Astrocyte (in vitro differentiated cells and primary cell): ENCODE measurements at regions not wholly inside any gene's neighbourhood (a gene's known extent, or its start where the extent isn't known, plus 50 kb on each side); places are given as distances from the start of the nearest gene placed in this dataset.
"Not testable (repeated sequence)": the region's sequence is repeated elsewhere in the genome, so short reads cannot be mapped to it uniquely, and the experiment has no call there.

Experiments used
- DNase-seq: peaks from one replicate; pipeline ENCODE4 v3.0.0-alpha.2; 2010; ENCODE audit warnings: low read depth
- FAIRE-seq: peaks from 2 replicates; lab custom pipeline; 2011; peaks lifted over from hg19 to GRCh38; lab: Jason Lieb, UNC
- H2AFZ ChIP-seq: 2 replicates; pipeline ENCODE4 v1.6.0; 2012; ENCODE audit warnings: low read depth, low read length, inconsistent platforms
- H3K27ac ChIP-seq: 2 replicates; pipeline ENCODE4 v1.5.1; 2011; ENCODE audit warnings: low read depth, low read length, inconsistent platforms
- H3K27me3 ChIP-seq: 2 replicates; pipeline ENCODE4 v1.6.0; 2011; ENCODE audit warnings: low read length, inconsistent platforms; ENCODE audit not compliant: insufficient read depth
- H3K36me3 ChIP-seq: 2 replicates; pipeline ENCODE4 v1.5.1; 2011; ENCODE audit warnings: low read length, inconsistent platforms; ENCODE audit not compliant: insufficient read depth
- H3K4me1 ChIP-seq: 2 replicates; pipeline ENCODE4 v1.5.1; 2011; ENCODE audit warnings: low read length, inconsistent platforms; ENCODE audit not compliant: insufficient read depth
- H3K4me2 ChIP-seq: 2 replicates; pipeline ENCODE4 v1.6.0; 2012; ENCODE audit warnings: low read length, inconsistent platforms
- H3K4me3 ChIP-seq: 2 replicates; pipeline ENCODE4 v1.5.1; 2011; ENCODE audit warnings: low read depth, mild to moderate bottlenecking, low read length, inconsistent platforms; ENCODE audit not compliant: insufficient read depth
- H3K79me2 ChIP-seq: 2 replicates; pipeline ENCODE4 v1.6.0; 2012; ENCODE audit warnings: mild to moderate bottlenecking, low read length, inconsistent platforms; ENCODE audit not compliant: insufficient read depth
- H3K9ac ChIP-seq: 2 replicates; pipeline ENCODE4 v1.6.0; 2012; ENCODE audit warnings: mild to moderate bottlenecking, low read length, inconsistent platforms
- H3K9me3 ChIP-seq: 2 replicates; pipeline ENCODE4 v1.5.1; 2012; ENCODE audit warnings: low read depth, mild to moderate bottlenecking, low read length, inconsistent platforms; ENCODE audit not compliant: insufficient read depth
- H4K20me1 ChIP-seq: 2 replicates; pipeline ENCODE4 v1.6.0; 2012; ENCODE audit warnings: low read length, inconsistent platforms; ENCODE audit not compliant: insufficient read depth
- H3K27ac Mint-ChIP-seq: one replicate; pipeline ENCODE4 v1.8.0; 2021; ENCODE audit warnings: mild to moderate bottlenecking, mixed read lengths; ENCODE audit not compliant: unreplicated experiment
- H3K27me3 Mint-ChIP-seq: one replicate; pipeline ENCODE4 v1.8.0; 2021; ENCODE audit warnings: low read depth, mixed read lengths; ENCODE audit not compliant: unreplicated experiment
- H3K36me3 Mint-ChIP-seq: one replicate; pipeline ENCODE4 v1.8.0; 2021; ENCODE audit warnings: low read depth, mixed read lengths; ENCODE audit not compliant: unreplicated experiment
- H3K4me1 Mint-ChIP-seq: one replicate; pipeline ENCODE4 v1.8.0; 2021; ENCODE audit warnings: low read depth, mixed read lengths; ENCODE audit not compliant: unreplicated experiment
- H3K4me3 Mint-ChIP-seq: one replicate; pipeline ENCODE4 v1.8.0; 2021; ENCODE audit warnings: mild to moderate bottlenecking, moderate library complexity, mixed read lengths; ENCODE audit not compliant: unreplicated experiment
- H3K9me3 Mint-ChIP-seq: one replicate; pipeline ENCODE4 v1.8.0; 2021; ENCODE audit warnings: mild to moderate bottlenecking, mixed read lengths; ENCODE audit not compliant: unreplicated experiment
- CTCF ChIP-seq: IDR thresholded peaks from 2 replicates; pipeline ENCODE4 v1.5.1; 2011; ENCODE audit warnings: low read depth, mild to moderate bottlenecking, inconsistent platforms, low read length, moderate library complexity; ENCODE audit not compliant: insufficient read depth
- EZH2 ChIP-seq: IDR thresholded peaks from 2 replicates; pipeline ENCODE4 v1.6.1; 2012; ENCODE audit warnings: mild to moderate bottlenecking, low read length, inconsistent platforms; ENCODE audit not compliant: insufficient read depth

GRCh38 chr12:34229033-34229432 lies 206.7 kb downstream of the ALG10 start:
- H3K9me3 ChIP-seq, H3K27me3 ChIP-seq, H3K4me3 Mint-ChIP-seq, H3K4me1 ChIP-seq, DNase-seq, H3K27ac ChIP-seq, H4K20me1 ChIP-seq, H3K27me3 Mint-ChIP-seq, H3K79me2 ChIP-seq, H3K27ac Mint-ChIP-seq, H3K4me1 Mint-ChIP-seq, H3K9me3 Mint-ChIP-seq, H3K36me3 ChIP-seq, H2AFZ ChIP-seq, H3K36me3 Mint-ChIP-seq, H3K9ac ChIP-seq, H3K4me2 ChIP-seq, FAIRE-seq, H3K4me3 ChIP-seq: not testable (repeated sequence)

- Mint-ChIP-seq H3K27ac (no peak overlapping the region), H3K36me3 (no peaks in the 10 kb centered on the region), H3K27me3 (no peaks in the 10 kb centered on the region), H3K4me3 (no peak overlapping the region), H3K9me3 (peaks cover 8% of the 10 kb centered on the region), H3K4me1 (no peaks in the 10 kb centered on the region)
- DNase-seq (no peak), FAIRE-seq (no peak)
- H3K9ac ChIP-seq = no peak overlapping the region
- no peaks in the 10 kb centered on the region for H3K27me3 ChIP-seq
- H3K27ac ChIP-seq = no peak overlapping the region
- H2AFZ ChIP-seq = no peak overlapping the region
- H3K79me2 ChIP-seq = no peaks in the 10 kb centered on the region
- no peak overlapping the region for H3K4me3 ChIP-seq
- no peak for TF ChIP-seq CTCF
- TF ChIP-seq EZH2 = no peak
- H3K4me1 ChIP-seq = no peaks in the 10 kb centered on the region
- no peaks in the 10 kb centered on the region for H4K20me1 ChIP-seq
- no peaks in the 10 kb centered on the region for H3K36me3 ChIP-seq
- H3K4me2 ChIP-seq = no peak overlapping the region
- H3K9me3 ChIP-seq = peaks cover 5% of the 10 kb centered on the region
Observed at GRCh38 chr12:34233618-34234017, 211.3 kb downstream of the ALG10 start.

GRCh38 chr12:34236073-34236472 lies 213.8 kb downstream of the ALG10 start:
- Mint-ChIP-seq H3K4me3 (no peak overlapping the region), H3K36me3 (no peaks in the 10 kb centered on the region), H3K9me3 (peaks cover 12% of the 10 kb centered on the region), H3K27me3 (no peaks in the 10 kb centered on the region), H3K27ac (no peak overlapping the region), H3K4me1 (no peaks in the 10 kb centered on the region)
- Histone ChIP-seq H3K4me3 (no peak overlapping the region), H3K27ac (no peak overlapping the region), H2AFZ (no peak overlapping the region), H3K79me2 (no peaks in the 10 kb centered on the region), H3K4me2 (no peak overlapping the region), H3K27me3 (no peaks in the 10 kb centered on the region), H3K4me1 (no peaks in the 10 kb centered on the region), H4K20me1 (no peaks in the 10 kb centered on the region), H3K36me3 (no peaks in the 10 kb centered on the region), H3K9me3 (peaks cover 5% of the 10 kb centered on the region), H3K9ac (no peak overlapping the region)
- TF ChIP-seq CTCF (no peak), EZH2 (no peak)
- DNase-seq = no peak
- FAIRE-seq = peak; percentile 95
